Thoracic aorta (tissue), 2 donors: ENCODE measurements at regions not wholly inside any gene's neighbourhood (a gene's known extent, or its start where the extent isn't known, plus 50 kb on each side); places are given as distances from the start of the nearest gene placed in this dataset.

Experiments
- ATAC-seq: fragments of 150-250 bp; one replicate; pipeline ENCODE4 v1.8.0; 2017; ENCODE audit warnings: low read depth; ENCODE audit not compliant: insufficient number of reproducible peaks, low FRiP score
- DNase-seq: peaks from one replicate; pipeline ENCODE4 v3.0.0-alpha.2; 2020; ENCODE audit warnings: low spot score
- H3K27ac ChIP-seq, 2 donors: fragments of 200-600 bp; sonication (generic); 1 replicate in 1 of 2; 2 replicates in 1 of 2; pipeline ENCODE4 v1.5.1; 2016; ENCODE audit warnings: mild to moderate bottlenecking in 2 of 2, moderate library complexity in 2 of 2
- H3K27me3 ChIP-seq: fragments of 200-600 bp; sonication (generic); replicated peaks from 2 replicates; pipeline ENCODE4 v1.6.0; 2016; ENCODE audit warnings: mild to moderate bottlenecking; ENCODE audit not compliant: insufficient read depth
- H3K36me3 ChIP-seq: fragments of 200-600 bp; sonication (generic); one replicate; pipeline ENCODE4 v1.5.1; 2016
- H3K4me1 ChIP-seq, 2 donors: fragments of 200-600 bp; sonication (generic); 1 replicate in 1 of 2; 2 replicates in 1 of 2; pipeline versions ENCODE4 v1.5.1 to v1.6.0; 2016; ENCODE audit warnings: low read depth in 2 of 2, mild to moderate bottlenecking in 1 of 2; ENCODE audit not compliant: control insufficient read depth in 1 of 2
- H3K4me3 ChIP-seq: fragments of 200-600 bp; sonication (generic); 2 replicates; pipeline ENCODE4 v1.5.1; 2016; ENCODE audit warnings: mild to moderate bottlenecking
- H3K9me3 ChIP-seq: fragments of 200-600 bp; sonication (generic); 2 replicates; pipeline ENCODE4 v1.5.1; 2016
- TF ChIP-seq, protein P1 (sequence below): fragments of 200-600 bp; sonication (generic); IDR thresholded peaks from one replicate; pipeline ENCODE4 v1.5.1; 2019; ENCODE audit warnings: antibody characterized with exemption

DNA sequence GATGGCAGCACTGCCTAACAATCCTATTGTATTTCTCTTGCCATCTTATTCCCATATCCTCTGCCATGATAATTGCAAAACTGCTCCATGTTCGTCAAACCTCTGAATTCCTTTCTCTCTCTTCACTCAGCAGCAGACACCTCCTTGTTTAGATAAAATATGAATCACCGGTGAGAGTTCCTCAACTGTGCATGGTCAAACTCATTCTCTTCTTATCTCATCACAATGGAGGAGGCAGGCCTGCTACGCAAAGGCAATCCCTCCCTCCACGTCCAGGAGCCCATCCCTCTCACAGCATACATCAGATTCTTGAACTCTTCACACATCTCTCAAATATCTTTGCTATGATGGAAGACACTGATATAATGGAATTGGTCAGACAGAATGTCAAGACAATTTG is 90.1 kb upstream of the DAAM1 start:
- Histone ChIP-seq H3K4me3 (no peak overlapping the region), H3K36me3 (no peaks in the 10 kb centered on the region), H3K4me1 (no peaks in the 10 kb centered on the region), H3K9me3 (no peaks in the 10 kb centered on the region), H3K27me3 (no peaks in the 10 kb centered on the region), H3K27ac (no peak overlapping the region)
- DNase-seq (no peak), ATAC-seq (no peak)
- TF ChIP-seq, protein P1, sequence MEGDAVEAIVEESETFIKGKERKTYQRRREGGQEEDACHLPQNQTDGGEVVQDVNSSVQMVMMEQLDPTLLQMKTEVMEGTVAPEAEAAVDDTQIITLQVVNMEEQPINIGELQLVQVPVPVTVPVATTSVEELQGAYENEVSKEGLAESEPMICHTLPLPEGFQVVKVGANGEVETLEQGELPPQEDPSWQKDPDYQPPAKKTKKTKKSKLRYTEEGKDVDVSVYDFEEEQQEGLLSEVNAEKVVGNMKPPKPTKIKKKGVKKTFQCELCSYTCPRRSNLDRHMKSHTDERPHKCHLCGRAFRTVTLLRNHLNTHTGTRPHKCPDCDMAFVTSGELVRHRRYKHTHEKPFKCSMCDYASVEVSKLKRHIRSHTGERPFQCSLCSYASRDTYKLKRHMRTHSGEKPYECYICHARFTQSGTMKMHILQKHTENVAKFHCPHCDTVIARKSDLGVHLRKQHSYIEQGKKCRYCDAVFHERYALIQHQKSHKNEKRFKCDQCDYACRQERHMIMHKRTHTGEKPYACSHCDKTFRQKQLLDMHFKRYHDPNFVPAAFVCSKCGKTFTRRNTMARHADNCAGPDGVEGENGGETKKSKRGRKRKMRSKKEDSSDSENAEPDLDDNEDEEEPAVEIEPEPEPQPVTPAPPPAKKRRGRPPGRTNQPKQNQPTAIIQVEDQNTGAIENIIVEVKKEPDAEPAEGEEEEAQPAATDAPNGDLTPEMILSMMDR, result no peak

GRCh38 chr14:59100205-59100604 is 88.3 kb upstream of the DAAM1 start:
- no peaks in the 10 kb centered on the region for H3K36me3 ChIP-seq
- no peaks in the 10 kb centered on the region for H3K9me3 ChIP-seq
- no peak overlapping the region for H3K4me3 ChIP-seq
- ATAC-seq (no peak), DNase-seq (no peak)
- TF ChIP-seq, protein P1, result no peak
- H3K4me1 ChIP-seq, result no peaks in the 10 kb centered on the region
- H3K27ac ChIP-seq, result no peak overlapping the region
- H3K27me3 ChIP-seq, result no peaks in the 10 kb centered on the region

- TF ChIP-seq, protein P1, result no peak
- H3K36me3 ChIP-seq, result no peaks in the 10 kb centered on the region
- H3K9me3 ChIP-seq, result no peaks in the 10 kb centered on the region
- DNase-seq, result no peak
- H3K27me3 ChIP-seq, result no peaks in the 10 kb centered on the region
- H3K27ac ChIP-seq, result no peak overlapping the region
- ATAC-seq, result no peak
- H3K4me3 ChIP-seq, result no peak overlapping the region
- H3K4me1 ChIP-seq, result no peaks in the 10 kb centered on the region
Measured at GRCh38 chr14:59101476-59101875, 87.0 kb upstream of the DAAM1 start.

- H3K27me3 ChIP-seq, result no peaks in the 10 kb centered on the region
- ATAC-seq (no peak), DNase-seq (no peak)
- TF ChIP-seq, protein P1, result no peak
- H3K36me3 ChIP-seq, result no peaks in the 10 kb centered on the region
- H3K9me3 ChIP-seq, result no peaks in the 10 kb centered on the region
- no peaks in the 10 kb centered on the region for H3K4me1 ChIP-seq
- H3K27ac ChIP-seq, result no peak overlapping the region
- H3K4me3 ChIP-seq, result no peak overlapping the region
Measured at GRCh38 chr14:59103396-59103795, 85.1 kb upstream of the DAAM1 start.

DNA sequence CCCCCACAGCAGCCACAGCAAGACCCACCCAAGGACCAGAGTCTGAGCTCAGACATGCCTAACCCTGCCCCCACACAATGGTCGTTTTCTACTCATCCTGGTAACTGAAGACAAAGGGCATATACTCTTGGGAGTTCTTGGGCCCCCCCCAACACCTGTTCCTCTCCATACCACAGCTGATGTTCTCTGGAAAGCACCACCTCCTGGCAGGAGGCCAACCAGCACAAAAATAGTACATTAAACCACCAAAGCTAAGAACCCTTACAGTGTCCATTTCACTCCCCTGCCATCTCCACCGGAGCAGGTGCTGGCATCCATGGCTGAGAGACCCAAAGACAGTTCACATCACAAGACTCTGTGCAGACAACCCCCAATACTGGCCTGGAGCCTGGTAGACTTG is 80.6 kb upstream of the DAAM1 start:
- no peak for DNase-seq
- Histone ChIP-seq H3K4me1 (no peaks in the 10 kb centered on the region), H3K4me3 (no peak overlapping the region), H3K27ac (no peak overlapping the region), H3K9me3 (no peaks in the 10 kb centered on the region), H3K36me3 (no peaks in the 10 kb centered on the region), H3K27me3 (no peaks in the 10 kb centered on the region)
- TF ChIP-seq, protein P1, result no peak
- no peak for ATAC-seq
